ENCODE measurements at regions not wholly inside any gene's neighbourhood (a gene's known extent, or its start where the extent isn't known, plus 50 kb on each side); places are given as distances from the start of the nearest gene placed in this dataset.

GRCh38 chr9:75541734-75542133 lies 348.7 kb upstream of the PCSK5 start:
- Histone ChIP-seq H3K36me3 (replicated peaks; ENCODE audit: insufficient read depth, low read depth) (no peaks in the 10 kb centered on the region), H4K20me1 (ENCODE audit: insufficient read depth, poor library complexity, severe bottlenecking) (no peaks in the 10 kb centered on the region), H3K27me3 (no peaks in the 10 kb centered on the region), H2AFZ (no peak overlapping the region), H3K4me2 (no peak overlapping the region), H3K4me1 (ENCODE audit: insufficient read depth) (peaks cover 6% of the 10 kb centered on the region), H3K4me3 (no peak overlapping the region), H3K9me3 (ENCODE audit: low read depth) (no peaks in the 10 kb centered on the region), H3K79me2 (no peaks in the 10 kb centered on the region), H3K9me2 (replicated peaks; ENCODE audit: insufficient read depth) (no peaks in the 10 kb centered on the region), H3K27ac (no peak overlapping the region)
- DNase-seq (ENCODE audit: low spot score) = no peak
- 96% methylated on average over 1 of the region's 1 CpG for WGBS (ENCODE audit: low lambda C conversion rate, missing lambda C conversion rate)
- TF ChIP-seq EZH2phosphoT487 (IDR thresholded peaks at IDR 0.05; ENCODE audit: low read depth, severe bottlenecking, unreplicated experiment) (no peak), EZH2 (IDR thresholded peaks at IDR 0.05; ENCODE audit: borderline replicate concordance) (no peak), CTCF (IDR thresholded peaks at IDR 0.05; ENCODE audit: poor library complexity) (no peak)

- no peak overlapping the region for H3K27ac ChIP-seq
- H2AFZ ChIP-seq = no peak overlapping the region
- no peaks in the 10 kb centered on the region for H3K9me3 ChIP-seq (ENCODE audit: low read depth)
- TF ChIP-seq EZH2 (IDR thresholded peaks at IDR 0.05; ENCODE audit: borderline replicate concordance) (no peak), EZH2phosphoT487 (IDR thresholded peaks at IDR 0.05; ENCODE audit: low read depth, severe bottlenecking, unreplicated experiment) (no peak), CTCF (IDR thresholded peaks at IDR 0.05; ENCODE audit: poor library complexity) (no peak)
- no peak overlapping the region for H3K4me3 ChIP-seq
- H3K9me2 ChIP-seq (replicated peaks; ENCODE audit: insufficient read depth) = no peaks in the 10 kb centered on the region
- H3K79me2 ChIP-seq = no peaks in the 10 kb centered on the region
- no peak for DNase-seq (ENCODE audit: low spot score)
- H3K27me3 ChIP-seq = no peaks in the 10 kb centered on the region
- H3K36me3 ChIP-seq (replicated peaks; ENCODE audit: insufficient read depth, low read depth) = no peaks in the 10 kb centered on the region
- H3K4me1 ChIP-seq (ENCODE audit: insufficient read depth) = peaks cover 6% of the 10 kb centered on the region
- H4K20me1 ChIP-seq (ENCODE audit: insufficient read depth, poor library complexity, severe bottlenecking) = no peaks in the 10 kb centered on the region
- H3K4me2 ChIP-seq = no peak overlapping the region
Observed at GRCh38 chr9:75544815-75545214, 345.7 kb upstream of the PCSK5 start.

- Histone ChIP-seq H4K20me1 (ENCODE audit: insufficient read depth, poor library complexity, severe bottlenecking) (no peaks in the 10 kb centered on the region), H3K9me3 (ENCODE audit: low read depth) (no peaks in the 10 kb centered on the region), H2AFZ (no peak overlapping the region), H3K4me3 (no peak overlapping the region), H3K79me2 (no peaks in the 10 kb centered on the region), H3K4me1 (ENCODE audit: insufficient read depth) (peaks cover 6% of the 10 kb centered on the region), H3K9me2 (replicated peaks; ENCODE audit: insufficient read depth) (no peaks in the 10 kb centered on the region), H3K4me2 (no peak overlapping the region), H3K27me3 (no peaks in the 10 kb centered on the region), H3K27ac (no peak overlapping the region), H3K36me3 (replicated peaks; ENCODE audit: insufficient read depth, low read depth) (no peaks in the 10 kb centered on the region)
- WGBS (ENCODE audit: low lambda C conversion rate, missing lambda C conversion rate) = 71% methylated on average over 3 of the region's 3 CpGs
- TF ChIP-seq EZH2phosphoT487 (IDR thresholded peaks at IDR 0.05; ENCODE audit: low read depth, severe bottlenecking, unreplicated experiment) (no peak), EZH2 (IDR thresholded peaks at IDR 0.05; ENCODE audit: borderline replicate concordance) (no peak), CTCF (IDR thresholded peaks at IDR 0.05; ENCODE audit: poor library complexity) (no peak)
- no peak for DNase-seq (ENCODE audit: low spot score)
Observed at GRCh38 chr9:75545287-75545686, 345.2 kb upstream of the PCSK5 start.

- TF ChIP-seq CTCF (IDR thresholded peaks at IDR 0.05; ENCODE audit: poor library complexity) (no peak), EZH2phosphoT487 (IDR thresholded peaks at IDR 0.05; ENCODE audit: low read depth, severe bottlenecking, unreplicated experiment) (no peak), EZH2 (IDR thresholded peaks at IDR 0.05; ENCODE audit: borderline replicate concordance) (no peak)
Observed at GRCh38 chr9:75548871-75549270, 341.6 kb upstream of the PCSK5 start.

More at GRCh38 chr9:75548871-75549270, 341.6 kb upstream of the PCSK5 start:
- Histone ChIP-seq H3K4me1 (ENCODE audit: insufficient read depth) (no peaks in the 10 kb centered on the region), H3K4me3 (no peak overlapping the region), H3K9me2 (replicated peaks; ENCODE audit: insufficient read depth) (no peaks in the 10 kb centered on the region), H3K4me2 (no peak overlapping the region), H3K27ac (no peak overlapping the region), H2AFZ (no peak overlapping the region), H3K36me3 (replicated peaks; ENCODE audit: insufficient read depth, low read depth) (no peaks in the 10 kb centered on the region), H3K79me2 (no peaks in the 10 kb centered on the region), H3K27me3 (no peaks in the 10 kb centered on the region), H3K9me3 (ENCODE audit: low read depth) (no peaks in the 10 kb centered on the region), H4K20me1 (ENCODE audit: insufficient read depth, poor library complexity, severe bottlenecking) (no peaks in the 10 kb centered on the region)
- no peak for DNase-seq (ENCODE audit: low spot score)
- WGBS (ENCODE audit: low lambda C conversion rate, missing lambda C conversion rate) = 88% methylated on average over 2 of the region's 2 CpGs

All from hepatocyte (in vitro differentiated cells).